ENCODE measurements at regions not wholly inside any gene's neighbourhood (a gene's known extent, or its start where the extent isn't known, plus 50 kb on each side); places are given as distances from the start of the nearest gene placed in this dataset.

- DNase-seq (ENCODE audit: low read depth in 2 of 2), result no peak
Measured at GRCh38 chr22:19621373-19622060, 92.8 kb upstream of the SEPTIN5 start.

GRCh38 chr22:19622061-19622441, 92.3 kb upstream of the SEPTIN5 start:
- no peak for DNase-seq (ENCODE audit: low read depth in 2 of 2)

- DNase-seq (ENCODE audit: low read depth in 2 of 2), result no peak
Measured at GRCh38 chr22:19625331-19626041, 88.8 kb upstream of the SEPTIN5 start.

GRCh38 chr22:19626042-19626587, 88.2 kb upstream of the SEPTIN5 start:
- no peak for DNase-seq (ENCODE audit: low read depth in 2 of 2)

GRCh38 chr22:19626666-19627065, 87.6 kb upstream of the SEPTIN5 start:
- no peak for DNase-seq (ENCODE audit: low read depth in 2 of 2)

GRCh38 chr22:19628038-19628776, 86.1 kb upstream of the SEPTIN5 start:
- DNase-seq (ENCODE audit: low read depth in 2 of 2), result no peak

- no peak for DNase-seq (ENCODE audit: low read depth in 2 of 2)
Measured at GRCh38 chr22:19629331-19629719, 85.0 kb upstream of the SEPTIN5 start.

- DNase-seq (ENCODE audit: low read depth in 2 of 2), result peak; percentile 77 to 88
Measured at GRCh38 chr22:19629720-19630419, 84.4 kb upstream of the SEPTIN5 start.

- no peak for DNase-seq (ENCODE audit: low read depth in 2 of 2)
Measured at GRCh38 chr22:19630614-19631013, 83.7 kb upstream of the SEPTIN5 start.

GRCh38 chr22:19631899-19632667, 82.2 kb upstream of the SEPTIN5 start:
- no peak for DNase-seq (ENCODE audit: low read depth in 2 of 2)

GRCh38 chr22:19632668-19633148, 81.6 kb upstream of the SEPTIN5 start:
- DNase-seq (ENCODE audit: low read depth in 2 of 2), result no peak

GRCh38 chr22:19634226-19634975, 79.9 kb upstream of the SEPTIN5 start:
- DNase-seq (ENCODE audit: low read depth in 2 of 2), result no peak

GRCh38 chr22:19635644-19636043, 78.7 kb upstream of the SEPTIN5 start:
- no peak for DNase-seq (ENCODE audit: low read depth in 2 of 2)

- no peak for DNase-seq (ENCODE audit: low read depth in 2 of 2)
Measured at GRCh38 chr22:19636696-19637407, 77.5 kb upstream of the SEPTIN5 start.

GRCh38 chr22:19637408-19638281, 76.7 kb upstream of the SEPTIN5 start:
- no peak for DNase-seq (ENCODE audit: low read depth in 2 of 2)

- DNase-seq (ENCODE audit: low read depth in 2 of 2), result no peak
Measured at GRCh38 chr22:19638282-19639015, 75.9 kb upstream of the SEPTIN5 start.

GRCh38 chr22:19639610-19640135, 74.6 kb upstream of the SEPTIN5 start:
- no peak for DNase-seq (ENCODE audit: low read depth in 2 of 2)

GRCh38 chr22:19640306-19640705, 74.0 kb upstream of the SEPTIN5 start:
- DNase-seq (ENCODE audit: low read depth in 2 of 2), result no peak
